ENCODE measurements at regions not wholly inside any gene's neighbourhood (a gene's known extent, or its start where the extent isn't known, plus 50 kb on each side); places are given as distances from the start of the nearest gene placed in this dataset.

DNA sequence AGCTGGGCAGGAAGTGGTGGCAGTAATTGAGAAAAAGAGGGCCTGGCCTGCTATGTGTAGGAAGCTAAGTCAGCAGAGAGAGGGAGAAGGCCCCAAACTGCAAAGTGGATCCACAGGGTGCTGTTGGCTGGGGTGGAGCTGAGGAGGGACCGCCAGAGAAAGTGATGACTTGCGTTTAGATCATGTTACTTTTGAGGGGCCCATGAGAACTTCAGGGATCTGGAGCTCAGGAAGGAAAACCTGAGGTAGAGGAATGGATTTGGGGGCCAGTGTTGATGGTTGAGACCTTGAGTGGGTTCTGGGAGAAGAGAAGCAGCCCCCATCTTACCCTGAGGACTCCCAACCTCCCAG is 155.5 kb downstream of the MRPL14 start:
- no peak for DNase-seq
- Histone ChIP-seq H3K36me3 (replicated peaks in 1 of 2) (no peaks in the 10 kb centered on the region), H3K4me3 (no peak overlapping the region), H3K27ac (peak overlapping the region in 1 of 5 donors; percentile 64), H3K27me3 (no peaks in the 10 kb centered on the region), H3K4me1 (replicated peaks in 1 of 2) (peaks cover 0 to 15% of the 10 kb centered on the region in 2 donors), H3K9me3 (replicated peaks in 1 of 3) (no peaks in the 10 kb centered on the region)
- TF ChIP-seq POLR2A (IDR thresholded peaks at IDR 0.05) (no peak), CTCF (IDR thresholded peaks at IDR 0.05) (no peak)
- intact Hi-C loops (cut with DNase I), result loop anchor here in 1 of 2 donors (5.0 kb wide), 1 partner anchor 76 kb away; no protein-coding TSS in a partner anchor
- WGBS, 4 donors, result 92 to 100% (median 95%) methylated on average over 2 of the region's 2 CpGs

DNA sequence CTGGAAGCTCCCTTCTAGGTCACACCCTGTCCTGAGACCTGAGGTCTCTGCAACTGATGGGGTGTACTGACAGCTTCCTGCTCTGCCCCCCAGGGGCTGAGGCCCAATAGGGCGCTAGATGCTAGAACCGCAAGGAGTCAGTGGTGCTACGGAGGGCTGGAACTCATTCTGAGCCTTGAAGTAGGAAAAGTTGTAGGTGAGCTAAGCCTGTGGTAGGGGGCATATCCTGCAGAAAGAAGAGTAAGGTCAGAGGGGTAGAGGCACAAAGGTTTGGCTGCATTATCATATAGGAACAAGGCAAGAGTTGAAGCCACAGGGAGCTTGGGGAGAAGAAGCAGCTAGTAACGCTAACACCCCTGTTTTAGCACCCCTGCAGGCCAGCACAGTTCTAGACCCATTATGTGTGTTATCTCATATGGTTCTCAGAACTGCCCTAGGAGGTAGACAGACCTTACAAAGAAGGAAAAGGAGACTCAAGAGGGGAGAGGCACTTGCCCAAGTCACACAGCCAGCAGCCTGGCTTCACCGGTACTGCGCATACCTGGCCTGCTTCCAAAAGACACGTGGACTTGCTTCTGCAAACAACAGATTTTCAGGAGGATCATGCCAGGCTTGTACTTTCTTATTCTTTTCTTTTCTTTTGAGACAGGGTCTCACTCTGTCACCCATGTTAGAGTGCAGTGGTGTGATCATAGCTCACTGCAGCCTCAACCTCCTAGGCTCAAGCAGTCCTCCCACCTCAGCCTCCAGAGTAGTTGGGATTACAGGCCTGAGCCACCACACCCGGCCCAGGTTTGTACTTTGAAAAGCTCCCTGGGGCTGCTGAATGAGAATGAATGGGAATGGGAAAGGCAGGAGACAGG is 156.1 kb downstream of the MRPL14 start:
- no peak overlapping the region for H3K27ac ChIP-seq
- H3K4me1 ChIP-seq (replicated peaks in 1 of 2), result peaks cover 0 to 15% of the 10 kb centered on the region in 2 donors
- H3K27me3 ChIP-seq, result no peaks in the 10 kb centered on the region
- WGBS, 4 donors, result 83 to 96% (median 89%) methylated on average over 8 of the region's 8 CpGs
- H3K4me3 ChIP-seq, result no peak overlapping the region
- intact Hi-C loops (cut with DNase I), result loop anchor here in 1 of 2 donors (5.0 kb wide), 1 partner anchor 76 kb away; no protein-coding TSS in a partner anchor
- TF ChIP-seq POLR2A (IDR thresholded peaks at IDR 0.05) (no peak), CTCF (IDR thresholded peaks at IDR 0.05) (no peak)
- DNase-seq, result peak in 4 of 7 donors; percentile 32 to 52 (median 40)
- no peaks in the 10 kb centered on the region for H3K9me3 ChIP-seq (replicated peaks in 1 of 3)
- no peaks in the 10 kb centered on the region for H3K36me3 ChIP-seq (replicated peaks in 1 of 2)

- H3K27ac ChIP-seq, result no peak overlapping the region
- TF ChIP-seq POLR2A (IDR thresholded peaks at IDR 0.05) (no peak), CTCF (IDR thresholded peaks at IDR 0.05) (no peak)
- peak in 1 of 7 donors; percentile 35 for DNase-seq
- no peaks in the 10 kb centered on the region for H3K27me3 ChIP-seq
- H3K4me1 ChIP-seq (replicated peaks in 1 of 2), result peaks cover 0 to 15% of the 10 kb centered on the region in 2 donors
- H3K36me3 ChIP-seq (replicated peaks in 1 of 2), result no peaks in the 10 kb centered on the region
- H3K4me3 ChIP-seq, result no peak overlapping the region
- 83 to 97% (median 90%) methylated on average over 2 to 3 of the region's 3 CpGs for WGBS, 4 donors
- H3K9me3 ChIP-seq (replicated peaks in 1 of 3), result no peaks in the 10 kb centered on the region
- intact Hi-C loops (cut with DNase I), result loop anchor here in 1 of 2 donors (5.0 kb wide), 1 partner anchor 77 kb away; no protein-coding TSS in a partner anchor
Observed at GRCh38 chr6:43970068-43970912, 157.0 kb downstream of the MRPL14 start.
